ENCODE measurements at regions not wholly inside any gene's neighbourhood (a gene's known extent, or its start where the extent isn't known, plus 50 kb on each side); places are given as distances from the start of the nearest gene placed in this dataset.

DNA sequence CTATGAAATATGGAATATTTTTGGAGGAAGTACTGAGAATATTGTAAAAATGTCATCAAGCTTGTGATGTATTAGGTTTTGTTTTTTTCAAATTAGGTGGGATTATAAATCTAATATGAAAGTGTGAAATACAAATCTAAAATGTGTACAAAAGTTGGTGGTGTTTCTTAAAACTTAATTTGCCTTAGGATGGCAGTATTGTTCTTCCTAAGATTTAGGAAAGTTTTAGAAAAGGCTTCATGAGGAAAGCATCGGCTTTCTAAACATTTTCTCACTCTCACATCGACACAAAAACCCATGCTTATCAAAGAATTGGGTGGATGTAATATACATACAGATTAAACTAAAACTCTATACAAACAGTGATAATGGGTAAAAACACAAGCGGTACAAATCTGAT is 972.0 kb upstream of the PCDH20 start:
- TF ChIP-seq EZH2 (optimal IDR thresholded peaks at IDR 0.05; ENCODE audit: low read depth, low read length): no peak
- TF ChIP-seq, protein P1, sequence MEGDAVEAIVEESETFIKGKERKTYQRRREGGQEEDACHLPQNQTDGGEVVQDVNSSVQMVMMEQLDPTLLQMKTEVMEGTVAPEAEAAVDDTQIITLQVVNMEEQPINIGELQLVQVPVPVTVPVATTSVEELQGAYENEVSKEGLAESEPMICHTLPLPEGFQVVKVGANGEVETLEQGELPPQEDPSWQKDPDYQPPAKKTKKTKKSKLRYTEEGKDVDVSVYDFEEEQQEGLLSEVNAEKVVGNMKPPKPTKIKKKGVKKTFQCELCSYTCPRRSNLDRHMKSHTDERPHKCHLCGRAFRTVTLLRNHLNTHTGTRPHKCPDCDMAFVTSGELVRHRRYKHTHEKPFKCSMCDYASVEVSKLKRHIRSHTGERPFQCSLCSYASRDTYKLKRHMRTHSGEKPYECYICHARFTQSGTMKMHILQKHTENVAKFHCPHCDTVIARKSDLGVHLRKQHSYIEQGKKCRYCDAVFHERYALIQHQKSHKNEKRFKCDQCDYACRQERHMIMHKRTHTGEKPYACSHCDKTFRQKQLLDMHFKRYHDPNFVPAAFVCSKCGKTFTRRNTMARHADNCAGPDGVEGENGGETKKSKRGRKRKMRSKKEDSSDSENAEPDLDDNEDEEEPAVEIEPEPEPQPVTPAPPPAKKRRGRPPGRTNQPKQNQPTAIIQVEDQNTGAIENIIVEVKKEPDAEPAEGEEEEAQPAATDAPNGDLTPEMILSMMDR (IDR thresholded peaks at IDR 0.05; ENCODE audit: low read length): no peak
- TF ChIP-seq EZH2phosphoT487 (IDR thresholded peaks at IDR 0.05; ENCODE audit: low read length): no peak

Data from MM.1S (cell line).